GM23338 (cell line): ENCODE measurements at regions not wholly inside any gene's neighbourhood (a gene's known extent, or its start where the extent isn't known, plus 50 kb on each side); places are given as distances from the start of the nearest gene placed in this dataset.

ENCODE experiments used
- ATAC-seq: fragments of 200-7000 bp; cut with Tn5 transposase; 3 replicates; pipeline ENCODE4 v1.9.1; 2020
- DNase-seq: peaks from one replicate; pipeline ENCODE4 v3.0.0-alpha.2; 2015; ENCODE audit warnings: low spot score
- H2AFZ ChIP-seq: fragments of 200-600 bp; sonication (generic); 2 replicates; pipeline ENCODE4 v1.8.0; 2016; ENCODE audit warnings: antibody characterized with exemption, mild to moderate bottlenecking, moderate library complexity
- H3F3A ChIP-seq: fragments of 200-600 bp; sonication (generic); replicated peaks from 2 replicates; pipeline ENCODE4 v1.8.0; 2017; ENCODE audit warnings: antibody characterized with exemption, mixed run types, low read depth
- H3K27ac ChIP-seq: fragments of 200-600 bp; sonication (generic); 2 replicates; pipeline ENCODE4 v1.6.1; 2016; ENCODE audit warnings: low read depth
- H3K27me3 ChIP-seq: fragments of 200-600 bp; sonication (generic); 2 replicates; pipeline ENCODE4 v1.8.0; 2016; ENCODE audit warnings: mild to moderate bottlenecking, mixed run types, moderate library complexity; ENCODE audit not compliant: insufficient read depth
- H3K36me3 ChIP-seq: fragments of 200-600 bp; sonication (generic); 2 replicates; pipeline ENCODE4 v1.8.0; 2016; ENCODE audit warnings: mild to moderate bottlenecking; ENCODE audit not compliant: insufficient read depth
- H3K4me1 ChIP-seq: fragments of 200-600 bp; sonication (generic); 2 replicates; pipeline ENCODE4 v1.8.0; 2016; ENCODE audit warnings: mild to moderate bottlenecking, moderate library complexity; ENCODE audit not compliant: insufficient read depth
- H3K4me2 ChIP-seq: fragments of 200-600 bp; sonication (generic); 2 replicates; pipeline ENCODE4 v1.7.1; 2017; ENCODE audit warnings: mixed run types
- H3K4me3 ChIP-seq: fragments of 200-600 bp; sonication (generic); 2 replicates; pipeline ENCODE4 v1.6.1; 2016; ENCODE audit warnings: mixed run types
- H3K79me2 ChIP-seq: fragments of 200-600 bp; sonication (generic); replicated peaks from 2 replicates; pipeline ENCODE4 v1.8.0; 2017; ENCODE audit warnings: mild to moderate bottlenecking; ENCODE audit not compliant: insufficient read depth
- H3K9me2 ChIP-seq: fragments of 200-600 bp; sonication (generic); 2 replicates; pipeline ENCODE4 v1.8.0; 2017; ENCODE audit not compliant: insufficient read depth
- H4K20me1 ChIP-seq: fragments of 200-600 bp; sonication (generic); replicated peaks from 2 replicates; pipeline ENCODE4 v1.8.0; 2017; ENCODE audit warnings: mild to moderate bottlenecking; ENCODE audit not compliant: insufficient read depth
- H3K27ac Mint-ChIP-seq: 2 replicates; pipeline ENCODE4 v1.8.0; 2020; ENCODE audit warnings: inconsistent platforms, mild to moderate bottlenecking, moderate library complexity, mixed read lengths
- H3K27me3 Mint-ChIP-seq: 3 replicates; pipeline ENCODE4 v1.8.0; 2022; ENCODE audit warnings: low read depth, mild to moderate bottlenecking, moderate library complexity, mixed read lengths, inconsistent platforms; ENCODE audit not compliant: insufficient read depth, poor library complexity
- H3K36me3 Mint-ChIP-seq: 3 replicates; pipeline ENCODE4 v1.8.0; 2021; ENCODE audit warnings: low read depth, mild to moderate bottlenecking, inconsistent platforms, moderate library complexity, mixed read lengths
- H3K4me1 Mint-ChIP-seq: 3 replicates; pipeline ENCODE4 v1.8.0; 2020; ENCODE audit warnings: mild to moderate bottlenecking, inconsistent platforms, mixed read lengths
- H3K4me3 Mint-ChIP-seq: 3 replicates; pipeline ENCODE4 v1.8.0; 2021; ENCODE audit warnings: moderate library complexity, mild to moderate bottlenecking, inconsistent platforms, mixed read lengths
- H3K9me3 Mint-ChIP-seq: 3 replicates; pipeline ENCODE4 v1.8.0; 2020; ENCODE audit warnings: moderate library complexity, mild to moderate bottlenecking, inconsistent platforms, mixed read lengths
- CREB1 ChIP-seq: fragments of 250-450 bp; sonication (Bioruptor Pico); IDR thresholded peaks from 2 replicates; pipeline ENCODE4 v1.5.0; 2020; ENCODE audit warnings: low read depth, mild to moderate bottlenecking, moderate library complexity
- CTCF ChIP-seq, 2 experiments: fragments of 200-600 bp in 1 of 2; sonication (generic) in 1 of 2; conservative IDR thresholded peaks; 2 replicates each; pipeline versions ENCODE4 v1.5.1 to v1.6.1; 2016 to 2017; ENCODE audit warnings: antibody characterized with exemption in 2 of 2, low read depth in 2 of 2, mild to moderate bottlenecking in 2 of 2, moderate library complexity in 1 of 2
- ETS1 ChIP-seq: IDR thresholded peaks from 2 replicates; pipeline ENCODE4 v1.6.1; 2016; ENCODE audit warnings: antibody characterized with exemption
- EZH2 ChIP-seq: fragments of 200-600 bp; sonication (generic); IDR thresholded peaks from one replicate; pipeline ENCODE4 v1.8.0; 2017; ENCODE audit warnings: antibody characterized with exemption, mild to moderate bottlenecking, low read depth; ENCODE audit not compliant: unreplicated experiment
- EZH2phosphoT487 ChIP-seq: fragments of 200-600 bp; sonication (generic); IDR thresholded peaks from one replicate; pipeline ENCODE4 v1.8.1; 2018; ENCODE audit warnings: antibody characterized with exemption; ENCODE audit not compliant: unreplicated experiment
- JUNB ChIP-seq: IDR thresholded peaks from one replicate; pipeline ENCODE4 v1.6.1; 2016; ENCODE audit warnings: antibody characterized with exemption; ENCODE audit not compliant: unreplicated experiment
- NANOG ChIP-seq: IDR thresholded peaks from 2 replicates; pipeline ENCODE4 v1.6.1; 2016; ENCODE audit warnings: antibody characterized with exemption, borderline replicate concordance
- POLR2AphosphoS5 ChIP-seq: IDR thresholded peaks from 2 replicates; pipeline ENCODE4 v1.6.1; 2016; ENCODE audit warnings: antibody characterized with exemption, low read depth
- REST ChIP-seq: IDR thresholded peaks from one replicate; pipeline ENCODE4 v1.6.1; 2018; ENCODE audit warnings: antibody characterized with exemption; ENCODE audit not compliant: unreplicated experiment
- STAT1 ChIP-seq: IDR thresholded peaks from one replicate; pipeline ENCODE4 v1.6.1; 2016; ENCODE audit warnings: antibody characterized with exemption; ENCODE audit not compliant: unreplicated experiment
- ZNF114 ChIP-seq: fragments of 250-450 bp; sonication (Bioruptor Pico); IDR thresholded peaks from 2 replicates; pipeline ENCODE4 v1.5.0; 2020; ENCODE audit warnings: mild to moderate bottlenecking, moderate library complexity
- ZNF331 ChIP-seq: fragments of 250-450 bp; sonication (Bioruptor Pico); IDR thresholded peaks from 2 replicates; pipeline ENCODE4 v1.5.0; 2020; ENCODE audit warnings: low read depth, mild to moderate bottlenecking, moderate library complexity
- TF ChIP-seq, protein P1 (sequence below): fragments of 250-450 bp; sonication (Bioruptor Pico); IDR thresholded peaks from 2 replicates; pipeline ENCODE4 v1.5.0; 2020; ENCODE audit warnings: mild to moderate bottlenecking, moderate library complexity

- H3K79me2 ChIP-seq, result no peaks in the 10 kb centered on the region
- H4K20me1 ChIP-seq, result no peaks in the 10 kb centered on the region
- no peaks in the 10 kb centered on the region for H3K27me3 ChIP-seq
- H3F3A ChIP-seq, result no peaks in the 10 kb centered on the region
- no peak overlapping the region for H3K4me3 ChIP-seq
- peaks cover 10% of the 10 kb centered on the region for H3K27me3 Mint-ChIP-seq
- no peak overlapping the region for H3K4me3 Mint-ChIP-seq
- no peak for ATAC-seq
- DNase-seq, result no peak
- no peaks in the 10 kb centered on the region for H3K4me1 ChIP-seq
- no peaks in the 10 kb centered on the region for H3K9me2 ChIP-seq
- no peak overlapping the region for H2AFZ ChIP-seq
- TF ChIP-seq NANOG, result no peak
- TF ChIP-seq POLR2AphosphoS5, result no peak
- TF ChIP-seq CREB1 (CRISPR knock-in tag), result no peak
- no peak for TF ChIP-seq ZNF114 (CRISPR knock-in tag)
- TF ChIP-seq JUNB, result no peak
- no peak for TF ChIP-seq EZH2
- TF ChIP-seq REST, result no peak
- TF ChIP-seq ZNF331 (CRISPR knock-in tag), result no peak
- TF ChIP-seq EZH2phosphoT487, result no peak
- TF ChIP-seq, protein P1, sequence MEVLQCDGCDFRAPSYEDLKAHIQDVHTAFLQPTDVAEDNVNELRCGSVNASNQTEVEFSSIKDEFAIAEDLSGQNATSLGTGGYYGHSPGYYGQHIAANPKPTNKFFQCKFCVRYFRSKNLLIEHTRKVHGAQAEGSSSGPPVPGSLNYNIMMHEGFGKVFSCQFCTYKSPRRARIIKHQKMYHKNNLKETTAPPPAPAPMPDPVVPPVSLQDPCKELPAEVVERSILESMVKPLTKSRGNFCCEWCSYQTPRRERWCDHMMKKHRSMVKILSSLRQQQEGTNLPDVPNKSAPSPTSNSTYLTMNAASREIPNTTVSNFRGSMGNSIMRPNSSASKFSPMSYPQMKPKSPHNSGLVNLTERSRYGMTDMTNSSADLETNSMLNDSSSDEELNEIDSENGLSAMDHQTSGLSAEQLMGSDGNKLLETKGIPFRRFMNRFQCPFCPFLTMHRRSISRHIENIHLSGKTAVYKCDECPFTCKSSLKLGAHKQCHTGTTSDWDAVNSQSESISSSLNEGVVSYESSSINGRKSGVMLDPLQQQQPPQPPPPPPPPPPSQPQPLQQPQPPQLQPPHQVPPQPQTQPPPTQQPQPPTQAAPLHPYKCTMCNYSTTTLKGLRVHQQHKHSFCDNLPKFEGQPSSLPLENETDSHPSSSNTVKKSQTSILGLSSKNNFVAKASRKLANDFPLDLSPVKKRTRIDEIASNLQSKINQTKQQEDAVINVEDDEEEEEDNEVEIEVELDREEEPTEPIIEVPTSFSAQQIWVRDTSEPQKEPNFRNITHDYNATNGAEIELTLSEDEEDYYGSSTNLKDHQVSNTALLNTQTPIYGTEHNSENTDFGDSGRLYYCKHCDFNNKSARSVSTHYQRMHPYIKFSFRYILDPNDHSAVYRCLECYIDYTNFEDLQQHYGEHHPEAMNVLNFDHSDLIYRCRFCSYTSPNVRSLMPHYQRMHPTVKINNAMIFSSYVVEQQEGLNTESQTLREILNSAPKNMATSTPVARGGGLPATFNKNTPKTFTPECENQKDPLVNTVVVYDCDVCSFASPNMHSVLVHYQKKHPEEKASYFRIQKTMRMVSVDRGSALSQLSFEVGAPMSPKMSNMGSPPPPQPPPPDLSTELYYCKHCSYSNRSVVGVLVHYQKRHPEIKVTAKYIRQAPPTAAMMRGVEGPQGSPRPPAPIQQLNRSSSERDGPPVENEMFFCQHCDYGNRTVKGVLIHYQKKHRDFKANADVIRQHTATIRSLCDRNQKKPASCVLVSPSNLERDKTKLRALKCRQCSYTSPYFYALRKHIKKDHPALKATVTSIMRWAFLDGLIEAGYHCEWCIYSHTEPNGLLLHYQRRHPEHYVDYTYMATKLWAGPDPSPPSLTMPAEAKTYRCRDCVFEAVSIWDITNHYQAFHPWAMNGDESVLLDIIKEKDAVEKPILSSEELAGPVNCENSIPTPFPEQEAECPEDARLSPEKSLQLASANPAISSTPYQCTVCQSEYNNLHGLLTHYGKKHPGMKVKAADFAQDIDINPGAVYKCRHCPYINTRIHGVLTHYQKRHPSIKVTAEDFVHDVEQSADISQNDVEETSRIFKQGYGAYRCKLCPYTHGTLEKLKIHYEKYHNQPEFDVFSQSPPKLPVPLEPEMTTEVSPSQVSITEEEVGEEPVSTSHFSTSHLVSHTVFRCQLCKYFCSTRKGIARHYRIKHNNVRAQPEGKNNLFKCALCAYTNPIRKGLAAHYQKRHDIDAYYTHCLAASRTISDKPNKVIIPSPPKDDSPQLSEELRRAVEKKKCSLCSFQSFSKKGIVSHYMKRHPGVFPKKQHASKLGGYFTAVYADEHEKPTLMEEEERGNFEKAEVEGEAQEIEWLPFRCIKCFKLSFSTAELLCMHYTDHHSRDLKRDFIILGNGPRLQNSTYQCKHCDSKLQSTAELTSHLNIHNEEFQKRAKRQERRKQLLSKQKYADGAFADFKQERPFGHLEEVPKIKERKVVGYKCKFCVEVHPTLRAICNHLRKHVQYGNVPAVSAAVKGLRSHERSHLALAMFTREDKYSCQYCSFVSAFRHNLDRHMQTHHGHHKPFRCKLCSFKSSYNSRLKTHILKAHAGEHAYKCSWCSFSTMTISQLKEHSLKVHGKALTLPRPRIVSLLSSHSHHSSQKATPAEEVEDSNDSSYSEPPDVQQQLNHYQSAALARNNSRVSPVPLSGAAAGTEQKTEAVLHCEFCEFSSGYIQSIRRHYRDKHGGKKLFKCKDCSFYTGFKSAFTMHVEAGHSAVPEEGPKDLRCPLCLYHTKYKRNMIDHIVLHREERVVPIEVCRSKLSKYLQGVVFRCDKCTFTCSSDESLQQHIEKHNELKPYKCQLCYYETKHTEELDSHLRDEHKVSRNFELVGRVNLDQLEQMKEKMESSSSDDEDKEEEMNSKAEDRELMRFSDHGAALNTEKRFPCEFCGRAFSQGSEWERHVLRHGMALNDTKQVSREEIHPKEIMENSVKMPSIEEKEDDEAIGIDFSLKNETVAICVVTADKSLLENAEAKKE (CRISPR knock-in tag), result no peak
- no peak for TF ChIP-seq STAT1
- TF ChIP-seq CTCF (conservative IDR thresholded peaks at IDR 0.05; ENCODE audit: low read depth in 2 of 2), result no peak
- TF ChIP-seq ETS1, result no peak
- H3K36me3 Mint-ChIP-seq, result no peaks in the 10 kb centered on the region
- H3K4me1 Mint-ChIP-seq, result peaks cover 3% of the 10 kb centered on the region; the same call in 2 of the 3 replicates
- no peak overlapping the region for H3K27ac Mint-ChIP-seq
- no peaks in the 10 kb centered on the region; the same call in 2 of the 3 replicates for H3K9me3 Mint-ChIP-seq
- no peak overlapping the region for H3K4me2 ChIP-seq
- H3K36me3 ChIP-seq, result no peaks in the 10 kb centered on the region
- no peak overlapping the region for H3K27ac ChIP-seq
Observed at GRCh38 chr4:1549638-1550035, 134.5 kb downstream of the FAM53A start.
